ENCODE measurements at regions not wholly inside any gene's neighbourhood (a gene's known extent, or its start where the extent isn't known, plus 50 kb on each side); places are given as distances from the start of the nearest gene placed in this dataset.

GRCh38 chr14:85279407-85279806, 250.5 kb upstream of the FLRT2 start:
- no peaks in the 10 kb centered on the region for H3K27me3 ChIP-seq (ENCODE audit: control insufficient read depth, insufficient read depth, low read length)
- ATAC-seq (no peak), DNase-seq (no peak)
- Mint-ChIP-seq H3K4me3 (no peak overlapping the region), H3K9me3 (peaks cover 0 to 2% of the 10 kb centered on the region in 2 donors), H3K27ac (no peak overlapping the region), H3K4me1 (no peaks in the 10 kb centered on the region), H3K27me3 (ENCODE audit: low read depth in 2 of 2) (no peaks in the 10 kb centered on the region), H3K36me3 (no peaks in the 10 kb centered on the region)
- WGBS (ENCODE audit: insufficient coverage) = no CpG with 5 or more reads among the region's 1 CpG
- no peak overlapping the region for H3K27ac ChIP-seq (ENCODE audit: low read length)
- intact Hi-C loops (cut with micrococcal nuclease) = no loop called here
- no peak overlapping the region for H3K4me3 ChIP-seq (ENCODE audit: low read length)
- H3K4me1 ChIP-seq (ENCODE audit: control insufficient read depth, insufficient read depth, low read length) = no peaks in the 10 kb centered on the region
- no peak for TF ChIP-seq CTCF (IDR thresholded peaks at IDR 0.05)
- H3K36me3 ChIP-seq (ENCODE audit: control insufficient read depth, insufficient read depth, low read length) = no peaks in the 10 kb centered on the region
- no peaks in the 10 kb centered on the region for H3K9me3 ChIP-seq (ENCODE audit: control insufficient read depth, insufficient read depth, low read length)

GRCh38 chr14:85280074-85280473, 249.9 kb upstream of the FLRT2 start:
- no peaks in the 10 kb centered on the region for H3K27me3 Mint-ChIP-seq (ENCODE audit: low read depth in 2 of 2)
- ATAC-seq (no peak), DNase-seq (no peak)
- Histone ChIP-seq H3K27me3 (ENCODE audit: control insufficient read depth, insufficient read depth, low read length) (no peaks in the 10 kb centered on the region), H3K4me3 (ENCODE audit: low read length) (no peak overlapping the region), H3K36me3 (ENCODE audit: control insufficient read depth, insufficient read depth, low read length) (no peaks in the 10 kb centered on the region), H3K4me1 (ENCODE audit: control insufficient read depth, insufficient read depth, low read length) (no peaks in the 10 kb centered on the region), H3K27ac (ENCODE audit: low read length) (no peak overlapping the region), H3K9me3 (ENCODE audit: control insufficient read depth, insufficient read depth, low read length) (no peaks in the 10 kb centered on the region)
- no peaks in the 10 kb centered on the region for H3K36me3 Mint-ChIP-seq
- peaks cover 0 to 2% of the 10 kb centered on the region in 2 donors for H3K9me3 Mint-ChIP-seq
- no peak for TF ChIP-seq CTCF (IDR thresholded peaks at IDR 0.05)
- H3K4me3 Mint-ChIP-seq = no peak overlapping the region
- no peak overlapping the region for H3K27ac Mint-ChIP-seq
- intact Hi-C loops (cut with micrococcal nuclease) = no loop called here
- 93% methylated on average over 2 of the region's 2 CpGs for WGBS (ENCODE audit: insufficient coverage)
- H3K4me1 Mint-ChIP-seq = no peaks in the 10 kb centered on the region

- Histone ChIP-seq H3K27me3 (ENCODE audit: control insufficient read depth, insufficient read depth, low read length) (no peaks in the 10 kb centered on the region), H3K4me3 (ENCODE audit: low read length) (no peak overlapping the region), H3K36me3 (ENCODE audit: control insufficient read depth, insufficient read depth, low read length) (no peaks in the 10 kb centered on the region), H3K4me1 (ENCODE audit: control insufficient read depth, insufficient read depth, low read length) (no peaks in the 10 kb centered on the region), H3K9me3 (ENCODE audit: control insufficient read depth, insufficient read depth, low read length) (no peaks in the 10 kb centered on the region), H3K27ac (ENCODE audit: low read length) (no peak overlapping the region)
- peaks cover 0 to 2% of the 10 kb centered on the region in 2 donors for H3K9me3 Mint-ChIP-seq
- H3K4me3 Mint-ChIP-seq = no peak overlapping the region
- WGBS (ENCODE audit: insufficient coverage) = 76% methylated on average over 3 of the region's 3 CpGs
- ATAC-seq (no peak), DNase-seq (no peak)
- H3K27me3 Mint-ChIP-seq (ENCODE audit: low read depth in 2 of 2) = no peaks in the 10 kb centered on the region
- intact Hi-C loops (cut with micrococcal nuclease) = no loop called here
- H3K36me3 Mint-ChIP-seq = no peaks in the 10 kb centered on the region
- no peak for TF ChIP-seq CTCF (IDR thresholded peaks at IDR 0.05)
- H3K27ac Mint-ChIP-seq = no peak overlapping the region
- no peaks in the 10 kb centered on the region for H3K4me1 Mint-ChIP-seq
These were observed 248.0 kb upstream of the FLRT2 start for GRCh38 chr14:85281921-85282320.

- Histone ChIP-seq H3K4me1 (ENCODE audit: control insufficient read depth, insufficient read depth, low read length) (no peaks in the 10 kb centered on the region), H3K4me3 (ENCODE audit: low read length) (no peak overlapping the region), H3K27me3 (ENCODE audit: control insufficient read depth, insufficient read depth, low read length) (no peaks in the 10 kb centered on the region), H3K36me3 (ENCODE audit: control insufficient read depth, insufficient read depth, low read length) (no peaks in the 10 kb centered on the region), H3K9me3 (ENCODE audit: control insufficient read depth, insufficient read depth, low read length) (no peaks in the 10 kb centered on the region), H3K27ac (ENCODE audit: low read length) (no peak overlapping the region)
- no peak for DNase-seq
- no peak overlapping the region for H3K4me3 Mint-ChIP-seq
- H3K27ac Mint-ChIP-seq = no peak overlapping the region
- no peak for TF ChIP-seq CTCF (IDR thresholded peaks at IDR 0.05)
- intact Hi-C loops (cut with micrococcal nuclease) = no loop called here
- peaks cover 0 to 6% of the 10 kb centered on the region in 2 donors for H3K9me3 Mint-ChIP-seq
- ATAC-seq = no peak
- no peaks in the 10 kb centered on the region for H3K36me3 Mint-ChIP-seq
- H3K27me3 Mint-ChIP-seq (ENCODE audit: low read depth in 2 of 2) = peaks cover 0 to 3% of the 10 kb centered on the region in 2 donors
- H3K4me1 Mint-ChIP-seq = no peaks in the 10 kb centered on the region
- 89% methylated on average over 2 of the region's 3 CpGs for WGBS (ENCODE audit: insufficient coverage)
These were observed 241.9 kb upstream of the FLRT2 start for GRCh38 chr14:85288041-85288440.

Data from natural killer cell (primary cell).